GM23338 (cell line): ENCODE measurements at regions not wholly inside any gene's neighbourhood (a gene's known extent, or its start where the extent isn't known, plus 50 kb on each side); places are given as distances from the start of the nearest gene placed in this dataset.

ENCODE experiments used
- ATAC-seq: fragments of 200-7000 bp; cut with Tn5 transposase; 3 replicates; pipeline ENCODE4 v1.9.1; 2020
- DNase-seq: peaks from one replicate; pipeline ENCODE4 v3.0.0-alpha.2; 2015; ENCODE audit warnings: low spot score
- H2AFZ ChIP-seq: fragments of 200-600 bp; sonication (generic); 2 replicates; pipeline ENCODE4 v1.8.0; 2016; ENCODE audit warnings: antibody characterized with exemption, mild to moderate bottlenecking, moderate library complexity
- H3F3A ChIP-seq: fragments of 200-600 bp; sonication (generic); replicated peaks from 2 replicates; pipeline ENCODE4 v1.8.0; 2017; ENCODE audit warnings: antibody characterized with exemption, mixed run types, low read depth
- H3K27ac ChIP-seq: fragments of 200-600 bp; sonication (generic); 2 replicates; pipeline ENCODE4 v1.6.1; 2016; ENCODE audit warnings: low read depth
- H3K27me3 ChIP-seq: fragments of 200-600 bp; sonication (generic); 2 replicates; pipeline ENCODE4 v1.8.0; 2016; ENCODE audit warnings: mild to moderate bottlenecking, mixed run types, moderate library complexity; ENCODE audit not compliant: insufficient read depth
- H3K36me3 ChIP-seq: fragments of 200-600 bp; sonication (generic); 2 replicates; pipeline ENCODE4 v1.8.0; 2016; ENCODE audit warnings: mild to moderate bottlenecking; ENCODE audit not compliant: insufficient read depth
- H3K4me1 ChIP-seq: fragments of 200-600 bp; sonication (generic); 2 replicates; pipeline ENCODE4 v1.8.0; 2016; ENCODE audit warnings: mild to moderate bottlenecking, moderate library complexity; ENCODE audit not compliant: insufficient read depth
- H3K4me2 ChIP-seq: fragments of 200-600 bp; sonication (generic); 2 replicates; pipeline ENCODE4 v1.7.1; 2017; ENCODE audit warnings: mixed run types
- H3K4me3 ChIP-seq: fragments of 200-600 bp; sonication (generic); 2 replicates; pipeline ENCODE4 v1.6.1; 2016; ENCODE audit warnings: mixed run types
- H3K79me2 ChIP-seq: fragments of 200-600 bp; sonication (generic); replicated peaks from 2 replicates; pipeline ENCODE4 v1.8.0; 2017; ENCODE audit warnings: mild to moderate bottlenecking; ENCODE audit not compliant: insufficient read depth
- H3K9me2 ChIP-seq: fragments of 200-600 bp; sonication (generic); 2 replicates; pipeline ENCODE4 v1.8.0; 2017; ENCODE audit not compliant: insufficient read depth
- H4K20me1 ChIP-seq: fragments of 200-600 bp; sonication (generic); replicated peaks from 2 replicates; pipeline ENCODE4 v1.8.0; 2017; ENCODE audit warnings: mild to moderate bottlenecking; ENCODE audit not compliant: insufficient read depth
- H3K27ac Mint-ChIP-seq: 2 replicates; pipeline ENCODE4 v1.8.0; 2020; ENCODE audit warnings: inconsistent platforms, mild to moderate bottlenecking, moderate library complexity, mixed read lengths
- H3K27me3 Mint-ChIP-seq: 3 replicates; pipeline ENCODE4 v1.8.0; 2022; ENCODE audit warnings: low read depth, mild to moderate bottlenecking, moderate library complexity, mixed read lengths, inconsistent platforms; ENCODE audit not compliant: insufficient read depth, poor library complexity
- H3K36me3 Mint-ChIP-seq: 3 replicates; pipeline ENCODE4 v1.8.0; 2021; ENCODE audit warnings: low read depth, mild to moderate bottlenecking, inconsistent platforms, moderate library complexity, mixed read lengths
- H3K4me1 Mint-ChIP-seq: 3 replicates; pipeline ENCODE4 v1.8.0; 2020; ENCODE audit warnings: mild to moderate bottlenecking, inconsistent platforms, mixed read lengths
- H3K4me3 Mint-ChIP-seq: 3 replicates; pipeline ENCODE4 v1.8.0; 2021; ENCODE audit warnings: moderate library complexity, mild to moderate bottlenecking, inconsistent platforms, mixed read lengths
- H3K9me3 Mint-ChIP-seq: 3 replicates; pipeline ENCODE4 v1.8.0; 2020; ENCODE audit warnings: moderate library complexity, mild to moderate bottlenecking, inconsistent platforms, mixed read lengths
- CREB1 ChIP-seq: fragments of 250-450 bp; sonication (Bioruptor Pico); IDR thresholded peaks from 2 replicates; pipeline ENCODE4 v1.5.0; 2020; ENCODE audit warnings: low read depth, mild to moderate bottlenecking, moderate library complexity
- CTCF ChIP-seq, 2 experiments: fragments of 200-600 bp in 1 of 2; sonication (generic) in 1 of 2; conservative IDR thresholded peaks; 2 replicates each; pipeline versions ENCODE4 v1.5.1 to v1.6.1; 2016 to 2017; ENCODE audit warnings: antibody characterized with exemption in 2 of 2, low read depth in 2 of 2, mild to moderate bottlenecking in 2 of 2, moderate library complexity in 1 of 2
- EZH2 ChIP-seq: fragments of 200-600 bp; sonication (generic); IDR thresholded peaks from one replicate; pipeline ENCODE4 v1.8.0; 2017; ENCODE audit warnings: antibody characterized with exemption, mild to moderate bottlenecking, low read depth; ENCODE audit not compliant: unreplicated experiment
- EZH2phosphoT487 ChIP-seq: fragments of 200-600 bp; sonication (generic); IDR thresholded peaks from one replicate; pipeline ENCODE4 v1.8.1; 2018; ENCODE audit warnings: antibody characterized with exemption; ENCODE audit not compliant: unreplicated experiment
- JUNB ChIP-seq: IDR thresholded peaks from one replicate; pipeline ENCODE4 v1.6.1; 2016; ENCODE audit warnings: antibody characterized with exemption; ENCODE audit not compliant: unreplicated experiment
- POLR2AphosphoS5 ChIP-seq: IDR thresholded peaks from 2 replicates; pipeline ENCODE4 v1.6.1; 2016; ENCODE audit warnings: antibody characterized with exemption, low read depth
- REST ChIP-seq: IDR thresholded peaks from one replicate; pipeline ENCODE4 v1.6.1; 2018; ENCODE audit warnings: antibody characterized with exemption; ENCODE audit not compliant: unreplicated experiment
- STAT1 ChIP-seq: IDR thresholded peaks from one replicate; pipeline ENCODE4 v1.6.1; 2016; ENCODE audit warnings: antibody characterized with exemption; ENCODE audit not compliant: unreplicated experiment

- Mint-ChIP-seq H3K4me3 (no peak overlapping the region), H3K27me3 (no peaks in the 10 kb centered on the region), H3K9me3 (no peaks in the 10 kb centered on the region; the same call in 2 of the 3 replicates), H3K36me3 (no peaks in the 10 kb centered on the region), H3K4me1 (no peaks in the 10 kb centered on the region), H3K27ac (no peak overlapping the region)
- Histone ChIP-seq H4K20me1 (no peaks in the 10 kb centered on the region), H3K4me2 (no peak overlapping the region), H3F3A (no peaks in the 10 kb centered on the region), H2AFZ (no peak overlapping the region), H3K79me2 (no peaks in the 10 kb centered on the region), H3K9me2 (no peaks in the 10 kb centered on the region; the same call in 1 of the 2 replicates), H3K27ac (no peak overlapping the region), H3K4me3 (no peak overlapping the region), H3K4me1 (no peaks in the 10 kb centered on the region), H3K36me3 (no peaks in the 10 kb centered on the region), H3K27me3 (no peaks in the 10 kb centered on the region)
- no peak for DNase-seq
- ATAC-seq, result no peak
- no peak for TF ChIP-seq JUNB
Measured at GRCh38 chr3:163422671-163423070, 1655.6 kb downstream of the SI start.

GRCh38 chr3:163391407-163392181, 1686.7 kb downstream of the SI start:
- H2AFZ ChIP-seq, result no peak overlapping the region
- Mint-ChIP-seq H3K36me3 (no peaks in the 10 kb centered on the region), H3K27me3 (no peaks in the 10 kb centered on the region), H3K4me1 (no peaks in the 10 kb centered on the region), H3K27ac (no peak overlapping the region), H3K9me3 (no peaks in the 10 kb centered on the region; the same call in 2 of the 3 replicates), H3K4me3 (no peak overlapping the region)
- no peaks in the 10 kb centered on the region for H3K4me1 ChIP-seq
- H3K27me3 ChIP-seq, result no peaks in the 10 kb centered on the region
- ATAC-seq, result no peak
- no peaks in the 10 kb centered on the region for H3K79me2 ChIP-seq
- no peak for DNase-seq
- no peaks in the 10 kb centered on the region for H3F3A ChIP-seq
- no peak overlapping the region for H3K4me2 ChIP-seq
- H3K27ac ChIP-seq, result no peak overlapping the region
- no peaks in the 10 kb centered on the region for H3K36me3 ChIP-seq
- no peaks in the 10 kb centered on the region for H3K9me2 ChIP-seq
- no peak overlapping the region for H3K4me3 ChIP-seq
- TF ChIP-seq EZH2 (no peak), STAT1 (no peak), CREB1 (CRISPR knock-in tag) (no peak), REST (no peak), EZH2phosphoT487 (no peak), CTCF (conservative IDR thresholded peaks at IDR 0.05; ENCODE audit: low read depth in 2 of 2) (no peak), JUNB (no peak), POLR2AphosphoS5 (no peak)
- no peaks in the 10 kb centered on the region for H4K20me1 ChIP-seq
